ENCODE measurements at regions not wholly inside any gene's neighbourhood (a gene's known extent, or its start where the extent isn't known, plus 50 kb on each side); places are given as distances from the start of the nearest gene placed in this dataset.

DNA sequence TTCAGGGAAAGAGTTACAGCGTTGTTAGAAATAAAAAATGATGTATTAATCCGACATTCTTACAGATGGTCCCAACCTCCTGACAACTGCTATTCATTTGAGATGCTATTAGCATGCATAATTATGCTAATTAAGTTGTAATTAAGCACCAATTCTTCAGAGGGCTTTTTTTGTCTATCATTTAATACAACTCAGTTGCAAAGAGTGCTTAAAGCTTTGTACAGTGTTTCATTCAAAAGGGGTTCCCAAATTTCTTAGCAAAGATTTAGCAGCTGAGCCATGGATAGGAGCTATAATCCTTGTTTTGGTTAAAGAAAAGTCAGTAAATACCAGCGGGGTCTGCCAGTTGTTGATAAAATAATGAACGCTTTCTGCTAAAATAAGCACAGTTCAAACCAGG, 150.7 kb upstream of the DYNLRB2 start:
- Mint-ChIP-seq H3K4me3 (no peak overlapping the region), H3K36me3 (ENCODE audit: low read depth) (no peaks in the 10 kb centered on the region), H3K27ac (no peak overlapping the region), H3K9me3 (no peaks in the 10 kb centered on the region), H3K27me3 (peaks cover 4% of the 10 kb centered on the region), H3K4me1 (ENCODE audit: low read depth) (no peaks in the 10 kb centered on the region)

DNA sequence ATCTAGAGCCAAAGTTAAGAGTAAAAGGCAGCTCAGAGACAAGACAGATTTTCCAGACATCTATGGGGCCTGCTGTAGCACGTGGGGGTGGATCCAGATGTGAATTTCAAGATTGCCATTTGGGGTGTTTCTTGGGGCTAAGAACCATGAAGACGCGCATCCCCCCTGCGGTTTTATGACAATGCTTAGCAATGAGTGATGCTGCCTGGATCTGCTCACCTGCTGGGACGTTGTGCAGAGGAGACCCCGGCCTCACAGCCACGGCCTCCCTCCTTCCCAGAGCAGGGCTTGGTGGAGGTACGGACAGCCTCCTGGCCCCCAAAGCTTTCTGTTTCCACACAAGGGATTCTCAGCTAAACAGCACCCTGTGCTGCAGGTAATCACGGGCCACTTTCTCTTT, 151.5 kb upstream of the DYNLRB2 start:
- no peak overlapping the region for H3K4me3 Mint-ChIP-seq
- peaks cover 6% of the 10 kb centered on the region for H3K27me3 Mint-ChIP-seq
- H3K36me3 Mint-ChIP-seq (ENCODE audit: low read depth): no peaks in the 10 kb centered on the region
- H3K27ac Mint-ChIP-seq: no peak overlapping the region
- H3K9me3 Mint-ChIP-seq: no peaks in the 10 kb centered on the region
- H3K4me1 Mint-ChIP-seq (ENCODE audit: low read depth): no peaks in the 10 kb centered on the region

DNA sequence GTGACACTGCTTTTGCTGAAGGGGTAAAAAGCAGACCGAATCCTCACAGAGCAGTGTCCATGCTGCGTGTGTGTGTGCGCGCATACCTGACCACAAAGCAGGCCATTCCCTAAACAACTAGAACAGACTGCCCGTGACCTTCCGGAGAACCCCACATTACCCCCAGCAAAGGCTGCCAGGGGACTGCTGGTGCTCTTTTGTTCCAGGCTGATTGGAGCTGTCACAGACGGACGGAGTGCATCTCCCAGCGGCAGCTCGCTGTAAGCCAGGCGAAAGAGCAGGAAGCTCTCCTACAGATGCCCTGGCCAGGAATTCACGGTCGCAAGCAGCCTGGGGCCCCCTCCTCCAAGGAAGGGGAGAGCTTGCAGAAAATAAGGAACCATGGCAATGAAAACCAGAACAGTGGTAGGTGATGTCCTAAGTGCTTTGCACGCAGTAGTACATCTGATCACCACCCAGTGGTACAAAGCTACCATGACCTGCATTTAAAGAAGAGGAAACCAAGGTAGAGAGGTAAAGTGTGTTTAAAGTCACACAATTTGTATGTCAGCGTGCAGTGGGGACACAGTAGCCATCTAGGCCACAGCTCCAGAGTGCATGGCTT, 153.4 kb upstream of the DYNLRB2 start:
- Mint-ChIP-seq H3K9me3 (no peaks in the 10 kb centered on the region), H3K27ac (no peak overlapping the region), H3K36me3 (ENCODE audit: low read depth) (no peaks in the 10 kb centered on the region), H3K4me3 (no peak overlapping the region), H3K4me1 (ENCODE audit: low read depth) (no peaks in the 10 kb centered on the region), H3K27me3 (peaks cover 13% of the 10 kb centered on the region)

DNA sequence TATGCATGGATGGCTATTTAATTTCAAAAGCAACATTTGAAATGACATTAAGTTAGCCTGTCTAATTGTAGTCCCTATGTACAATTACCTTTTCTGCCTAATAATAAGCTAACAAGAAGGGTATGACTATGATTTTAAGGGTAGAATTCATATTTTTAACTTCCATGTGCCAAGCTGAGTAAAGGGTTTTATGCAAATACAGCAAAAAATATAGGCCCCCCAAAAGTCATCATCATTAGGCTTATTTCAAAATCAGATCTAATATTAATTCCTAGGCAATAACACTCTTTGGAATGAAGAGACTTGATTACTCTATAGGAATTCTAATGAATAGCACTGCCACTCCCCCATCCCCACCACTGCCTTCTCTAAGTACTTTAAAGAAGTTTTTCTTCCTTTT, 155.9 kb upstream of the DYNLRB2 start:
- Mint-ChIP-seq H3K9me3 (no peaks in the 10 kb centered on the region), H3K4me1 (ENCODE audit: low read depth) (no peaks in the 10 kb centered on the region), H3K36me3 (ENCODE audit: low read depth) (no peaks in the 10 kb centered on the region), H3K4me3 (no peak overlapping the region), H3K27me3 (peaks cover 23% of the 10 kb centered on the region), H3K27ac (no peak overlapping the region)

DNA sequence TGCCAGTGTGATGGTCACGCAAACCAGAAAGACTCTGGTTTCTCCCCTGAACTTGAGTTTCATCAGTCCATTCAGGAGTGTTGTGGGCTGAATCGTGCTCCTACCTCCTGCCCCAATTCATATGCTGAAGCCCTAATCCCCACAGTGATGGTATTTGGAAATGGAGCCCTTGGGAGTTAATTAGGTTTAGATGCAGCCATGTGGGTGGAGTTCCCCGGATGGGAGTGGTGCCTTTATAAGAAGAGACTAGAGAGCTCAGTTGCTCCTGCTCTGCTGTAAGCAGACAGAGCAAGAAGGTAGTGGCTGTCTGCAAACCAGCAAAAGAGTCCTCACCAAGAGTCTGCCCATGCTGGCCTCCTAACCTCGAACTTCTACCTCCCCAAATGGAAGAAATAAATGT, 160.3 kb upstream of the DYNLRB2 start:
- Mint-ChIP-seq H3K4me3 (no peak overlapping the region), H3K27me3 (peaks cover 19% of the 10 kb centered on the region), H3K4me1 (ENCODE audit: low read depth) (no peaks in the 10 kb centered on the region), H3K27ac (no peak overlapping the region), H3K9me3 (no peaks in the 10 kb centered on the region), H3K36me3 (ENCODE audit: low read depth) (no peaks in the 10 kb centered on the region)

DNA sequence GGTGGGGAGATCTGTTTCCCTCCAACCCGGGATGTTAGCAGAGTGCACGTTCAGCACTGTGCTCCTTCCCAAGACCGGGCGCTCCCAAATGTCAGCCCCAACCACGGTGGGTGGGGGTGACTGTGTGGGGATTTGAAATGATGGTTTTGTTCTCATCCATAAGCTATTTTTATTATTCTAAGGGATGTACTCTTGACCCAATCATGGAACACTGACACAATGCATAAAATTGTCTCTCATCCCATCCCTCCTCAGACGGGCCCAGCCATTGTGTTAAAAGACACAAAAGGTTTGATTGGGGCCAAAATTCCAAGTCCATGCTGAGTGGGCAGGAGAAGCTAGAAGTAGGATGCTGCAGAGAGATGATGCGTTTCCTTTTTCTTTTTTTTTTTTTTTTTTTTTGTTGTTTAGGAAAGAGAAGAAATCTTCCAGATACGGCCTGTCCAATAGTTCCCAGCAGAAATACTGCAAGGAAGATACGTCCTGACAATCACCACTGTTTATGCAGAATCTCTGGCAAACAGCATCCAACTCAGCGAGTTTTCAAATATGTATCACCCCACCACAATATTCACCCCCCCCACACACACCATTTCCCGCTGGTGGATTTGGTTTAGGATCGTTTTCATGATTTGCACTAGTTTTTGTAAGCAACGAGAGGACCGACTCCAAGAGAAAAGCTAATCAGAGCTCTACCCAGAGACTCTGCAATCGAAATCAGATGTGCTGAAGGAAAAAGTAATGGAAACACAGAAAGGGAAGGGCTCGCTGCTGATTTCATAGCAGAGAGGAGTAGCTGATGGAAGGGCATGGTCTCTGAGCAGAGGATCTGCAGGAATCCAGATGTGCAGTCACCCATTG, 163.5 kb upstream of the DYNLRB2 start:
- Mint-ChIP-seq H3K36me3 (ENCODE audit: low read depth) (no peaks in the 10 kb centered on the region), H3K4me3 (no peak overlapping the region), H3K27me3 (peaks cover 10% of the 10 kb centered on the region), H3K27ac (no peak overlapping the region), H3K9me3 (peaks cover 4% of the 10 kb centered on the region), H3K4me1 (ENCODE audit: low read depth) (no peaks in the 10 kb centered on the region)

DNA sequence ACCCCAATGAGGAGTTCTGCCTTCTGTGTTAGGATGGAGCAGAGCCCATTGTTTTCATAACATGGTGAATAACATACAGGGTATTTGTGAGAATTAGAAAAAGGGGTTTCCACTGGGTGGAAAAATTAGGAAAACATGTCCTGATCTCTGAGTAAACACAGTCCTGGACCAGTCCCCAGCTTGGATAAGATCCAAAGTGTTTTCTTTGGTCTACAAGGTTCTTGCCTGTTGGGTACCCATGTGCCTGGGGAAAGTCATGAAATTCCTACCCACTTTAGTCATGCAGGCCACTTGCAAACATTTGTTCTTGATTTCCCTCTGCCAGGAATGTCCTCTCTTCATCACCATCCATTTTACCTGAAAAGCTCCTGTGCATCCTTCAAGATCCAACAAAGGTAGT, 164.8 kb upstream of the DYNLRB2 start:
- Mint-ChIP-seq H3K36me3 (ENCODE audit: low read depth) (no peaks in the 10 kb centered on the region), H3K4me3 (no peak overlapping the region), H3K9me3 (peaks cover 4% of the 10 kb centered on the region), H3K27me3 (peaks cover 5% of the 10 kb centered on the region), H3K4me1 (ENCODE audit: low read depth) (no peaks in the 10 kb centered on the region), H3K27ac (no peak overlapping the region)

DNA sequence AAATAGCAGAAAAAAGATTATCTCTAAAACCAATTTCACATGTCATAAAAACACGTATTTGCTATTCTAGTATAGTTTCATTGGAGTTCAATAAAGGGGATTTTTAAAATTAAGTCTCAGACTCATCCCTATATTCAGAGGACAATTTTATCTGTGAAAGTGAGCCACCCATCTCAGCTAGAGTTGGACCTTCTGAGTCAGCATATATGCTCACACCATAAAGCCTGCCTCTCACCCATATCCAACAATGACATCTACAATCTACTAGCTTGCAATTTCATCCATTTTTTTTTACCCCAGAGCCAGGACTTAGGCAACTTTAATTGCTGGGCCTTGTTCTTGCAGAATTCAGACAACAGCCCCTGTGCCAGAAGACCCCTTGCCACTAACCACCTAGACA, 165.3 kb upstream of the DYNLRB2 start:
- Mint-ChIP-seq H3K4me1 (ENCODE audit: low read depth) (no peaks in the 10 kb centered on the region), H3K27me3 (peaks cover 5% of the 10 kb centered on the region), H3K4me3 (no peak overlapping the region), H3K36me3 (ENCODE audit: low read depth) (no peaks in the 10 kb centered on the region), H3K27ac (no peak overlapping the region), H3K9me3 (peaks cover 4% of the 10 kb centered on the region)

DNA sequence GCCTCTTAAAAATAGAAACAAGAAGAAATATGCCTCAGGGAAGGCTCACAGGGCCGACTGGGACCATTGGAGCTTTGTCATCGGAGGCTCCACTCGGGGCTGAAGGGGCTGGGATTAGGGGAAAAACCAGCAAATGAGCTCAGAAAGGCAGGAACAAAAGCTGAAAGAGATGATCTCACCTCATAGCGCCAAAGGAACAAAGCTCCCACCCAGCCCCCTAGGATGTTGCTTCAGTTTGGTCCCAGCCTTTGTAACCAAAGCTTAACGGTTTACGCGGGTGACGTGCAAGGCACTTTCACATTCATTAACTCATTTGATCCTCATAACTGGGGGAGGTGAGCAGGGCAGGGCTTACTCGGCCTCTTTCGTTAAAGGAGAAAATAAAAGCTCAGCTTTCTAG, 168.5 kb upstream of the DYNLRB2 start:
- Mint-ChIP-seq H3K9me3 (peaks cover 4% of the 10 kb centered on the region), H3K4me1 (ENCODE audit: low read depth) (no peaks in the 10 kb centered on the region), H3K27me3 (peaks cover 5% of the 10 kb centered on the region), H3K27ac (no peak overlapping the region), H3K36me3 (ENCODE audit: low read depth) (no peaks in the 10 kb centered on the region), H3K4me3 (no peak overlapping the region)

DNA sequence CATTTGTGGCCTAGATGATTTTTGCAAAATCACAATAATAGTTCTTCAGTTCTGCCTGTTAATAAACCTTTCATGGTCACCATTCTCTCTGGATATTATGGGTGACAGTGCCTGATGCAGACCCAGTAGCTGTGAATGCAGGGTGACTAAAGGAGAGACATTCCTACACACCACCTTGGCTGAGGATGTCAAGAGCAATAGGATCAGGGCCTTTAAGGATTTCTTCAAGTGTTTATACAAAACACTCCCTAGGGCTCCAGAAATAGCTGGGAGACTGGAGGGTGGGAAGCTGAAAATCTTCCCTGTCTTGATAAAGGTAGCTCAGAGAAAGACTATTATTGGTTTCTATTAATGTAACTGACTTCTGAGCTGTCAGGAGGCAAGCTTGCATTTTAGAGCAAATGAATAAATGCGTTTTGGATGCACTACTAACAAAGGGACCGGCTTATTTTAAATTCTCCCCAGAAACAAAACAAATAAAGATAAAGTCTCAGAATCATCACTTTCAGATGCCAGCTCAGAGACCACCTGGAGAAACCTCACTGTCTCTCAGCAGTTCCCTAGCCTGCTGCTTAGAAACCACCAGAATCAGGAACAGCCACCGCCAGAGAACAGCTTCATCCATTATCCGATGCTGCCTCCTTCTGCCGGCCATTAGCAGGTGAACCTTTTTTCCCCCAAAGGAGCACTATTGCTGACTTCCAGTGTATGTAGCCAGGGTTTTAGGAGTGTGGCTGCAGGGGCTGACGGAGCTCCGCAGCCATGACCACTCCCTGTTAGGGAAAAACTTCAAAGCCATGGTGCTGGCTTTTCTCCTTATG, 171.4 kb upstream of the DYNLRB2 start:
- no peak overlapping the region for H3K27ac Mint-ChIP-seq
- peaks cover 4% of the 10 kb centered on the region for H3K9me3 Mint-ChIP-seq
- H3K4me3 Mint-ChIP-seq: no peak overlapping the region
- H3K27me3 Mint-ChIP-seq: peaks cover 5% of the 10 kb centered on the region
- no peaks in the 10 kb centered on the region for H3K4me1 Mint-ChIP-seq (ENCODE audit: low read depth)
- no peaks in the 10 kb centered on the region for H3K36me3 Mint-ChIP-seq (ENCODE audit: low read depth)

DNA sequence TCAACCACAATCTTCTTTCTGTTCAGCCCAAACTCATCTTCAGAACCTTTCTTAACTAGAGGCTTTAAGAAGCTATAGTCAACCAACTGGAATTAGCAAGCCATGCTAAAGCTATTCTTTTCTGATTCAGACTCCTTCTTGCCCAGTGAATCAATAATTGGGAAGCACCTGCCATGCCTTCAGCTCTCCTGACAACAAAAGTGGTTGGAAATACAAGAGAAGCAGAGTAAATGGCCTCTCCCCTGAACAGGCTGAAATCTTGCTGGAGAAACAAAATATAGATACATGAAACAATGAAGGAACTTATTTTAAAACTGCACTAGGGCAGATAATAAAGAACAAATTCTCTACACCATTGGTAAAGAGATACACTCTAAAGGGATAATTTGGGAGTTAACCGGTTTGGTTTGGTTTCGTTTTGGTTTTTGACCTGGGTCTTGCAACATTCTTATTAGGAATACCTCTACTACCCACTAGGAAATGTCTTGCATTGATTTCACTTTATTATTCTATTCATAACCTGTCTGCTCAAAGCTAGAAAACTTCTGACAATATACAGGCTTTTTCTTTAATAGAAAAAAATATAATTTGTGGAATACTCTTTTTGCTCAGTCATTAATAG, 173.6 kb upstream of the DYNLRB2 start:
- no peak overlapping the region for H3K4me3 Mint-ChIP-seq
- H3K4me1 Mint-ChIP-seq (ENCODE audit: low read depth): no peaks in the 10 kb centered on the region
- peaks cover 5% of the 10 kb centered on the region for H3K27me3 Mint-ChIP-seq
- no peaks in the 10 kb centered on the region for H3K9me3 Mint-ChIP-seq
- no peaks in the 10 kb centered on the region for H3K36me3 Mint-ChIP-seq (ENCODE audit: low read depth)
- H3K27ac Mint-ChIP-seq: no peak overlapping the region

DNA sequence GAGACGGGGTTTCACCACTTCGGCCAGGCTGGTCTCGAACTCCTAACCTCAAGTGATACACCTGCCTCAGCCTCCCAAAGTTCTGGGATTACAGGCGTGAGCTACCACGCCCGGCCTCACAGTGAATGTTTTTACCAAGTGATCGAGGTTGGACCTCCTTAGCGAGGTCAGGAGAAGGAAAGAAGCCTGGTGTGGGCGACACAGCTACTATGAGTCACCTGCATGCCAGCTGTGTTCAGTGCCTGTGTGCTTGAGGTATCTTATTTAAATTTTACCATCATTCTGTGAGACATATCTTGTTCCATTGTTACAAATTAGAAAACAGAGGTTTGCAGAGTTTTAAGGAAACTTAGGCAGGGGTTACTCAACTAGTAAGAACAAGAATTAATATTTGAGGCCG, 174.8 kb upstream of the DYNLRB2 start:
- Mint-ChIP-seq H3K9me3 (no peaks in the 10 kb centered on the region), H3K4me1 (ENCODE audit: low read depth) (no peaks in the 10 kb centered on the region), H3K36me3 (ENCODE audit: low read depth) (no peaks in the 10 kb centered on the region), H3K27me3 (no peaks in the 10 kb centered on the region), H3K27ac (no peak overlapping the region), H3K4me3 (no peak overlapping the region)

DNA sequence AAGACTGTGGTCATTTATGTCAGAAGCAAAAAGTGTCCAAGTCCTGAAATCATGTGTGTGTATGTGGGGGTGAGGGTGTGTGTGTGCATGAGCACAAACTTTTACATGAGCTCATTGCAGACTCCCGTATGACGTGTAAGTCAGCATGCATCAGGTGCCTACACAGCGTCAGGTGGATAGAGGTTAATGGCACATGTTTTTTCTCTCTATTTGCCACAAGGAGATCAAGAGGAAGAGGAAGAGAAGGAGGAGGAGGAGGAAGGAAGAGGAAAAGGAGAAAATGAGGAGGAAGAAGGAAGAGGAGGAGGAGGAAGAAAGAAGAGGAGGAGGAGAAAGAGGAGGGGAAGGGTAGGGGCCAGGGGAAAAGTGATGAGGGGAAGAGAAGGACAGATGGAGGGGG, 178.0 kb upstream of the DYNLRB2 start:
- H3K27ac Mint-ChIP-seq: no peak overlapping the region
- H3K4me1 Mint-ChIP-seq (ENCODE audit: low read depth): no peaks in the 10 kb centered on the region
- H3K9me3 Mint-ChIP-seq: no peaks in the 10 kb centered on the region
- H3K36me3 Mint-ChIP-seq (ENCODE audit: low read depth): no peaks in the 10 kb centered on the region
- no peak overlapping the region for H3K4me3 Mint-ChIP-seq
- H3K27me3 Mint-ChIP-seq: no peaks in the 10 kb centered on the region

DNA sequence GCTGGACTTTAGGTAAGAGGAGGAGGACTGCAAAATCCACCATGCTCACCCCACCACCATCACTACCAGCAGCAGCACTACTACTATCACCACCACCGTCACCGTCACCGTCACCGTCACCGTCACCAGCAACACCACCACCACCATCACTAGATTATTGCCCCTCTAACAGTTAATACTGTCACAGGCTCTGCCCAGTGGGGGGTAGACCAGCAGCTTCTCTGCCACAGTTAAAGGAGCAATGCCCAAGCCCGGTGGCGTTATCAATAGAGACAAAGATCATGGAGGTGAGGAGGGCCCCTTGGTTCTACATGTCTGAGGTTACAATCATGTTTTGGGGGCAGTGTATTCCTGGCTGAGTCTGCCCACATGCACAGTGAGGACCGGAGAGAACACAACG, 184.4 kb upstream of the DYNLRB2 start:
- no peaks in the 10 kb centered on the region for H3K27me3 Mint-ChIP-seq

DNA sequence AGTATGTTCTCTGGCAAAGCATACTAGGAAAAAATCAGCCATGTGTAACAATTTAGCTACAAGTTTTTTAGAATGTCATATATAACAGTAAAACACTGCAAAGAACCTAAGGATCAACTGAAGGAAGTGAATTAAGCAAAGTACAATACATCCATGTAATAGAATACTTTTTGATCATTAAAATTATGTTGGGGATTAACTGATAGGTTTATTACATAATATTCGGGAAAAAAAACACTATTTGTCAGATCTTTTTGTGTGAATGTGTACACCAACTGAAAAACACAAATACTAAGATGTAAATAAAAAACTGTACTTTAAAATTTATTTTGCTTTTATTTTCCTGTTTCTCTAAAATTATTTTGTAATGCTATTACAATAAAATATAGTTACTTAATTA, 185.5 kb upstream of the DYNLRB2 start:
- no peaks in the 10 kb centered on the region for H3K4me1 Mint-ChIP-seq (ENCODE audit: low read depth)
- H3K9me3 Mint-ChIP-seq: no peaks in the 10 kb centered on the region
- no peak overlapping the region for H3K4me3 Mint-ChIP-seq
- H3K36me3 Mint-ChIP-seq (ENCODE audit: low read depth): no peaks in the 10 kb centered on the region
- H3K27me3 Mint-ChIP-seq: no peaks in the 10 kb centered on the region
- no peak overlapping the region for H3K27ac Mint-ChIP-seq

More for the DNA sequence above, 184.4 kb upstream of the DYNLRB2 start:
- Mint-ChIP-seq H3K4me1 (ENCODE audit: low read depth) (no peaks in the 10 kb centered on the region), H3K9me3 (no peaks in the 10 kb centered on the region), H3K4me3 (no peak overlapping the region), H3K36me3 (ENCODE audit: low read depth) (no peaks in the 10 kb centered on the region), H3K27ac (no peak overlapping the region)
